Hematopoietic multipotent progenitor cell treated with erythropoietin and hydrocortisone succinate and interleukin-3 and kit ligand, for 15 days (in vitro differentiated cells): ENCODE measurements at regions not wholly inside any gene's neighbourhood (a gene's known extent, or its start where the extent isn't known, plus 50 kb on each side); places are given as distances from the start of the nearest gene placed in this dataset.
A peak's percentile ranks its signal among the peaks of the same experiment; 100 is the strongest.

Source experiments
- DNase-seq: peaks from one replicate; pipeline ENCODE4 v3.0.0-alpha.2; 2015; ENCODE audit warnings: low spot score

- no peak for DNase-seq
These were observed 115.2 kb upstream of the TSPAN2 start for GRCh38 chr1:115204513-115204912.

DNA sequence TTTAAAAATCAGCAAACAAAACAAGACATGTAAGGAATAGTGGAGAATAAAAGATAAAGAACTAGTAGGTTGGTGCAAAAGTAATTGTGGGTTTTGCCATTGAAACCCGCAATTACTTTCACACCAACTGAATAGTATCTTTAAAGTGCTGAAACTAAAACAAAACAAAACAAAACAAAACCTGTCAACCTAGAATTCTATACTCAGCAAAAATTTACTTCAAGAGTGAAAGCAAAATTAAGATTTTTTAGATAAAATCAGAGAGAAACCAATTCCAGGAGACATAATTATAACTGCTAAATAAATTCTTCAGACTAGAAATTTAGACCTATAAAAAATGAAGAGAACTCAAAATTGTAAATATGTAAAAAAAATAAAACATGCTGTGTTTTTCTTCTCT lies 114.0 kb upstream of the TSPAN2 start:
- DNase-seq, result no peak

- DNase-seq, result no peak
These were observed 112.3 kb upstream of the TSPAN2 start for GRCh38 chr1:115201598-115201997.

- DNase-seq, result no peak
These were observed 110.3 kb upstream of the TSPAN2 start for GRCh38 chr1:115199416-115200132.

DNA sequence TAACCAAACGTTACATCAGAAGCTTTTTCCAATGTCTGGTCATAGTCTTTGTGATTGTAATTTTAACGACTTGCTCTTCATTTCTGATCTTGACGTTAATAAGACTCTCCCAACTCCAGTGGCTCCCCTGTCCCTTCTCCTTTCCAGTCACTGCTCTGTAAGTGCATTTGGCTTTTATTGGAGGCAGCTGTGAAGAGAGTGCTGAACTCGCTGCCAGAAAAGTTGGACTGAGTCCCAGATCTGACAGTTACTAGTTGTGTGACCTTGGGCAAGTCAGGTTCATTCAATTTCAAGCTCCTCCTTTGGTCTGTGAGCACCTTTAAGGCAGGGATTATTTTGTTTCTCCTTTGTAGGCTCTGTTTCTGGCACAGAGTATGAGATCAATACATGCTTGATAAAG lies 109.6 kb upstream of the TSPAN2 start:
- DNase-seq, result no peak

- DNase-seq, result no peak
These were observed 107.0 kb upstream of the TSPAN2 start for GRCh38 chr1:115196296-115196695.

- DNase-seq, result no peak
These were observed 105.2 kb upstream of the TSPAN2 start for GRCh38 chr1:115194506-115194905.

- DNase-seq, result no peak
These were observed 103.9 kb upstream of the TSPAN2 start for GRCh38 chr1:115193046-115193828.

- DNase-seq, result no peak
These were observed 103.0 kb upstream of the TSPAN2 start for GRCh38 chr1:115192200-115192767.

DNA sequence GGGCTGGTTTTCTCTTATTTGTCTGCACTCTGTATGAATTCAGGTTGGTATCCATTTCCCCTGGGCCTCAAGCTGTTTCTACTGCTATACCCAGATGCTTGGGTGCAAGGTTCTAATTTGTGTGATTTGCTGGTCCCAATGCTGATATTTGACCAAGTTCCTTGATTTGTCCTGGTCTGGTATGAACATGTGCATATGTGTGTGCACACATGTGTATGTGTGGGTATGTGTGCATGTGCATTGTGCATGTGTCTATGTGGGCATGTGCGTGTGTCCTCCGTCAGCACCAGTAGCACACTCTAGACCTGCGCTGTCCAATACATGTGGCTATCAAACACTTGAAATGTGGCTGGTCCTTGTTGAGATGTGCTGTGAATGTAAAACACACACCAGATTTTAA lies 102.4 kb upstream of the TSPAN2 start:
- DNase-seq, result no peak

GRCh38 chr1:115190540-115191170 lies 101.4 kb upstream of the TSPAN2 start:
- DNase-seq, result no peak

- DNase-seq, result no peak
These were observed 100.7 kb upstream of the TSPAN2 start for GRCh38 chr1:115189814-115190539.

GRCh38 chr1:115188680-115189395 lies 99.5 kb upstream of the TSPAN2 start:
- DNase-seq, result no peak

- no peak for DNase-seq
These were observed 97.5 kb upstream of the TSPAN2 start for GRCh38 chr1:115186711-115187265.

DNA sequence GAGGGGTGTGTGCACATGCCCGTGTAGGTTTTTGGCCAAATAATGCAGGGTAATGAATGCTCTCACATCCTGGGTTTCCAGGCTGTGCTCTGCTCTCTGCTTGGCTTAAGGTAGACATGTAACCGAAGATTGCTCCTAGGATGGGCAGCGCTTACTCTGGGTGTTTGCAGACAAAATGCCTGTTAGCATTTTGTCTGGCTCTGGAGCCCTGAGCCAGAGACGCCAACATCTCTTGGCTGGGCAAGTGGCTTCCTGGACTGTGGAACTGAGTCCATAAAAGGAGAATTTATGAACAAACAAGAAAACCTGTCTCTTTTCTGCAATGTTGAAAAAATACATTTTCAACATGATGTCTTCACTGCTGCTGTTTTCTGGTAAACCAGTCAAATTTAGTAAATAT lies 96.0 kb upstream of the TSPAN2 start:
- DNase-seq, result no peak

DNA sequence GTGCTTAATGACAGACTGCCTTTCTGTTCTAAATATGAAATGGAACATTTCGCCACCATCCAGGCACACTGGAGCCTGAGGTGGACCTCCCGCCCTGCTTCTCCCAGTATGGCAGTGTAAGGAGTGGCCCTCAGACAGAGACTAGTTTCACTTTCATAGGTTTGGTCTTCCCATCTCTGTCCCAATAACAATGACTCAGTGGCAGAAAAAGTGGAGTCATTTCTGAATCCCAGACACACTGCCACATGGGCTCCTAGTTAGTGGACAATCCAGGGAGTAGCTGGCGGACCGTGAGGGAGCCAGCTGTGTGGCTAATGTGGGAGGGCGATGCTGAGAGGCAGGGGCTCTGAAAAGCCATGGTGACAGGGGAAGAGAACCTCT lies 95.6 kb upstream of the TSPAN2 start:
- no peak for DNase-seq

DNA sequence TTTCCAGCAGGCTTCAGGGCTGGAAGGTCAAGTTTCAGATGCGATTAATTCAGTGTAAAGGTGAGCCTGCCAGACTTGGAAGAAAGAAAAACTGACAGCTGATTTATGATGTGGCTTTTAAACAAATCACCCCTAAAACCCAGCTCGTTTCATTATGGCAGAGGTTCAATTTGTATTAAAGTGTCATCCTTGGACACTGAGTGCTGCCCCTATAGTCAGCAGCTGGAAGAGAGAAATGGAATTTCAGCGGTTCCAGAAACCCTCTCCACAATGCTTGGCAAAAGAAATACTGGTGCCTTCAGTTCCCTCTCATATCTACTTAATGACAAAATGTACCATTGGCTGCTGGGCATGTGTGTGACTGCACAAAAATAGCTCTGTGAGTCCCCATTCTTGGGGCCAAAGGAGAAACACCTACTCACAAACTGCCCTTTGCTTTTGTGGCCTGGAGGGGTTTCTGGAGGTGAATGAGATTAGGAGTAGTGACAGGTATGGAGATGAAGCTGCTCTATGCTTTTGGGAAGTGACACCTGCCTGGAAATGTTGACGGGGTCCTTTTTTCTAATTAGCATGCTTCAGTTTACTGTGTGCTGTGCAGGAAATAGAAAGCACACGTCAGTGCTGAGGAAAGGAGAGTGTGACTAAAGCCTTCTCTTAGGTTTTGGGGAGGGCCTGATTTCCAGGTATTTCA lies 95.1 kb upstream of the TSPAN2 start:
- no peak for DNase-seq

DNA sequence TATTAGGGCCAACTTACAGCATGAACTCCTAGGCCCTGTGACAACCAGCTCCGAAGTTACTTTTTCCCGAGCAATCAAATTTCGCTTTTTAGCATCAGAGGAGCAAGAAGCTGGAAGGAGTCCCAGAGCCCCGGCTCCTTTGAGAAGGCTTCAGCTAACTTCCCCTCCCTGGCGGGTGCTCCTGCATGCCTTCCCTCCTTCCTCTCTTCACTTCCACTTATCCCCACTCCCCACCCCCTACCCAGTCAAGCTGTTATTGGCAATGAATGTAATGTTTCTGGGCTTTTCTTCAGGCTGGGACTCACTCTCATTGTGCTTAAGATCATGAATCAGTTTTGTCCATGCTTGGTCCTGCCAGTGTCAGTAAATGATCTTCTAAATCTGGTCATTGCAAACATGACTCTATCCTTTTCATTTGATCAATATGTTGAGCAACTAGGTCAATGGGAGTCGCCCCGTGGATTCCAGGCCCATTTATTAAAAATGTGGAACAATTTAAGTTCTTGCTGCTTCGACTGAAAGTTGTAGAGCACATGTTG lies 94.5 kb upstream of the TSPAN2 start:
- DNase-seq, result no peak

- DNase-seq, result peak; percentile 43
These were observed 93.9 kb upstream of the TSPAN2 start for GRCh38 chr1:115183158-115183557.

GRCh38 chr1:115182012-115182715 lies 92.9 kb upstream of the TSPAN2 start:
- DNase-seq, result no peak
